SU-DHL-6 (cell line): ENCODE measurements at regions not wholly inside any gene's neighbourhood (a gene's known extent, or its start where the extent isn't known, plus 50 kb on each side); places are given as distances from the start of the nearest gene placed in this dataset.

Experiments
- CTCF ChIP-seq: fragments of 200-600 bp; sonication (generic); IDR thresholded peaks from one replicate; pipeline ENCODE4 v1.5.1; 2017; ENCODE audit warnings: antibody characterized with exemption, mild to moderate bottlenecking, low read length, moderate library complexity; ENCODE audit not compliant: insufficient read depth, poor library complexity, severe bottlenecking
- EZH2phosphoT487 ChIP-seq: fragments of 200-600 bp; sonication (generic), shearing (Covaris generic); conservative IDR thresholded peaks from 2 replicates; pipeline ENCODE4 v1.6.1; 2018; ENCODE audit warnings: mild to moderate bottlenecking, antibody characterized with exemption, low read length, moderate library complexity, mixed read lengths

GRCh38 chr10:62939698-62940097 lies 123.5 kb upstream of the EGR2 start:
- TF ChIP-seq CTCF: no peak
- TF ChIP-seq EZH2phosphoT487: no peak
